Nephron progenitor cell (in vitro differentiated cells): ENCODE measurements at regions not wholly inside any gene's neighbourhood (a gene's known extent, or its start where the extent isn't known, plus 50 kb on each side); places are given as distances from the start of the nearest gene placed in this dataset.

Experiments
- DNase-seq: peaks from one replicate; pipeline ENCODE4 v3.0.0; 2021
- H3K27ac Mint-ChIP-seq: 2 replicates; pipeline ENCODE4 v1.8.0; 2021; ENCODE audit warnings: mild to moderate bottlenecking, moderate library complexity, mixed read lengths
- H3K27me3 Mint-ChIP-seq: 2 replicates; pipeline ENCODE4 v1.8.0; 2021; ENCODE audit warnings: mild to moderate bottlenecking, low read depth, mixed read lengths; ENCODE audit not compliant: poor library complexity
- H3K36me3 Mint-ChIP-seq: 2 replicates; pipeline ENCODE4 v1.8.0; 2021; ENCODE audit warnings: low read depth, mixed read lengths
- H3K4me1 Mint-ChIP-seq: 2 replicates; pipeline ENCODE4 v1.8.0; 2021; ENCODE audit warnings: mixed read lengths
- H3K4me3 Mint-ChIP-seq: 2 replicates; pipeline ENCODE4 v1.8.0; 2021; ENCODE audit warnings: mild to moderate bottlenecking, moderate library complexity, mixed read lengths
- H3K9me3 Mint-ChIP-seq: 2 replicates; pipeline ENCODE4 v1.8.0; 2021; ENCODE audit warnings: mild to moderate bottlenecking, moderate library complexity, mixed read lengths
- TF ChIP-seq, protein P1 (sequence below): fragments of 200-600 bp; sonication (generic); IDR thresholded peaks from 2 replicates; pipeline ENCODE4 v1.5.0; 2021; ENCODE audit warnings: antibody characterized with exemption

DNA sequence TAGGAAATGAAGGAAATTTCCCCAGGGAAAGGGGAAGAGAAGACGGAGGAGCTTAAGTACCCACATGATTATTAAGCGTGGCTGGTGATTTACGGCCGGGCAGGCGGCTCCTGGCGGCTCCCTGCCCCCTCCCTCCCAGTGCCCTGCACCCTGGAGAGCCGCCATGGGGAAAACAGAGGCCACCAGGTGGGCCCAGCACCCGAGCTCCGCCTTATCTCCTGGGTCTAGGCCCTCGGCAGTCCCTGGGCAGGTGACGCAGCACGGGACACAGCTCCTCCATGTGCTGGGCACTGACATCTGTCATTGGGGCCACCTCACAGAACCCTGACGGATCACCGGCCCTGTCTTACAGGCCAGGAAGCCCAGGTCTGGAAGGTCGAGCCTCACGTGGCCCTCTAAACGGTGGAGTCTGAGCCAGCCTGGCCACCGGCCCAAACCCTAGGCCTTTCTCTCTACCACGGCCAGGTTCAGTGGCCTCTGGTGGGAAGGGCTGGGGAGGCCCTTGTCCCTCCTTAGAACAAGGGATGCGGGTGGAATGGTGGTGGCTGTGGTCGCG is 60.2 kb upstream of the PPARA start:
- Mint-ChIP-seq H3K36me3 (no peaks in the 10 kb centered on the region), H3K27ac (no peak overlapping the region), H3K9me3 (no peaks in the 10 kb centered on the region), H3K27me3 (no peaks in the 10 kb centered on the region), H3K4me3 (no peak overlapping the region), H3K4me1 (peaks cover 29% of the 10 kb centered on the region)
- DNase-seq: peak; percentile 44
- TF ChIP-seq, protein P1, sequence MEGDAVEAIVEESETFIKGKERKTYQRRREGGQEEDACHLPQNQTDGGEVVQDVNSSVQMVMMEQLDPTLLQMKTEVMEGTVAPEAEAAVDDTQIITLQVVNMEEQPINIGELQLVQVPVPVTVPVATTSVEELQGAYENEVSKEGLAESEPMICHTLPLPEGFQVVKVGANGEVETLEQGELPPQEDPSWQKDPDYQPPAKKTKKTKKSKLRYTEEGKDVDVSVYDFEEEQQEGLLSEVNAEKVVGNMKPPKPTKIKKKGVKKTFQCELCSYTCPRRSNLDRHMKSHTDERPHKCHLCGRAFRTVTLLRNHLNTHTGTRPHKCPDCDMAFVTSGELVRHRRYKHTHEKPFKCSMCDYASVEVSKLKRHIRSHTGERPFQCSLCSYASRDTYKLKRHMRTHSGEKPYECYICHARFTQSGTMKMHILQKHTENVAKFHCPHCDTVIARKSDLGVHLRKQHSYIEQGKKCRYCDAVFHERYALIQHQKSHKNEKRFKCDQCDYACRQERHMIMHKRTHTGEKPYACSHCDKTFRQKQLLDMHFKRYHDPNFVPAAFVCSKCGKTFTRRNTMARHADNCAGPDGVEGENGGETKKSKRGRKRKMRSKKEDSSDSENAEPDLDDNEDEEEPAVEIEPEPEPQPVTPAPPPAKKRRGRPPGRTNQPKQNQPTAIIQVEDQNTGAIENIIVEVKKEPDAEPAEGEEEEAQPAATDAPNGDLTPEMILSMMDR: no peak

DNA sequence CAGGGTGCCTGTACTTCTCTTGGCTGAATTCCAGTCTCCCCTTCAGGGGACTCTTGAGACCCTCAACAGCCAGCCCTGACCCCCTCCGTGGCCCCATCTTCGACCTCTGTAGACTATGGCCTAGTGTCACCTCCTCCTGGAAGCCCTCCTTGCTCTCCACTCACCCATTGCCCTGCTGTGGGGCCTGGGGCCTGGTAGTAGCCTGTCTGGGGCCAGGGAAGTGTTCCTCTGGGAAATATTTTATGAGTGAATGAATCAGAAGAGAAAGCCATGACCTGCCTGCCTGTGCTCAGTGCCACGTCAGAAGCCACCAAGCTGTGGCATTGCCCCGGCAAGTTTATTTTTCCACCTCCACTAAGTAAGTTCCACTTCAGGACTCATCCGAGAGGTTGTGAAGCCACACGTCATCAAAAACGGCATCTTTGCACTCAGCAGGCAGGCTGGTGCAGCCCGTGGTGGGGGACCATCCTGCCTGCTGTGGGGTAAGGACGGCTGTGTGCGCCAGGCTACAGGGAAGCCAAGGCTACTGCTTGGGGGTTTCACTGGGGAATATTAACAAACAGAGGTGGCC is 59.6 kb upstream of the PPARA start:
- Mint-ChIP-seq H3K9me3 (no peaks in the 10 kb centered on the region), H3K36me3 (no peaks in the 10 kb centered on the region), H3K27me3 (no peaks in the 10 kb centered on the region), H3K4me1 (peaks cover 29% of the 10 kb centered on the region), H3K4me3 (no peak overlapping the region), H3K27ac (no peak overlapping the region)
- TF ChIP-seq, protein P1: no peak
- no peak for DNase-seq

DNA sequence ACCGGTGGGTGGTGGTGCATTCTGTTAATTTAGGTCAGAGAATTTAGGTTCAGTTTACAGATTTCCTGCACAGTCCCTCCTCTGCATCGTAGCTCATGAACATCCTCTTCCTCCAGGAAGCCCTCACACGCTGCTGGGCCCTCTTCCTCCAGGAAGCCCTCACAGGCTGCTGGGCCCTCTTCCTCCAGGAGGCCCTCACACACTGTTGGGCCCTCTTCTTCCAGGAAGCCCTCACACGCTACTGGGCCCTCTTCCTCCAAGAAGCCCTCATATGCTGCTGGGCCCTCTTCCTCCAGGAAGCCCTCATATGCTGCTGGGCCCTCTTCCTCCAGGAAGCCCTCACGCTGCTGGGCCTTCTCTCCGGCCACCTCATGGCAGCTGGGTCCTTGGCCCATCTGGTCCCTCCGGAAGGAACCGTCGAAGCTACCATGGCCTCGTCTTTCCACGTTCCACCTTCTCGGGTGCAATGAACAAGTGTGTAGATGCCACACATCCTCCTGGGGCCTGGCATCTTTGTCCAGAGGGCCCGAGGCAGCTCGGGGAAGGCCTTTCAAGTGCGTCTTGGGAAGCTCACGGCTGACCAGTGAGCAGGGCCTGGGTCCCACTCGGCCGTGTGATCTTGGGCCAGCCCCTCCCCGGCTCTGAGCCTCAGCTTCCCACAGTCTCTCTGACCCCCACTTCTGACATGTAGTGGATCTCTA is 58.9 kb upstream of the PPARA start:
- peaks cover 29% of the 10 kb centered on the region for H3K4me1 Mint-ChIP-seq
- TF ChIP-seq, protein P1: no peak
- H3K4me3 Mint-ChIP-seq: no peak overlapping the region
- no peak for DNase-seq
- peak overlapping the region; percentile 66 for H3K27ac Mint-ChIP-seq
- H3K36me3 Mint-ChIP-seq: no peaks in the 10 kb centered on the region
- no peaks in the 10 kb centered on the region for H3K9me3 Mint-ChIP-seq
- no peaks in the 10 kb centered on the region for H3K27me3 Mint-ChIP-seq

DNA sequence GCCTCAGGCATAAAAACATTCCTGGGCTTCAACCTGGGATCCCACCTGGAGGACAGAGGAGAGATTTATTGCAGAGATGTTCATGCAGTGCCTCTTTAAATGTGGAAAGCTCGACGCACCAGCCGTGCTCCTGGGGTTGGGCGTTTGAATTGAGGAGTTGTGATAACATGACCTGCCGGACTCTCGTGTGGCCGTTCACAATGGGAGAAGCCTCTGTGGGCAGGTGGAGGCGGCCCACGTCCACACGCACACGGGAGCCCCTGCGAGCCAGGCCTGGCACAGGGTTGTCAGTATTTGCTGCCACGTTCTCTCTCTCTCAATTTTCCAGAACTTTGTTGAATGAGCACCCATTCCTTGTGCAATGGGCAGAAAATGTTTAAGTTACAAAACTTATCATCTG is 58.3 kb upstream of the PPARA start:
- Mint-ChIP-seq H3K27ac (peak overlapping the region; percentile 66), H3K27me3 (no peaks in the 10 kb centered on the region), H3K4me3 (no peak overlapping the region), H3K4me1 (peaks cover 29% of the 10 kb centered on the region), H3K36me3 (no peaks in the 10 kb centered on the region), H3K9me3 (no peaks in the 10 kb centered on the region)
- no peak for DNase-seq
- TF ChIP-seq, protein P1: no peak

DNA sequence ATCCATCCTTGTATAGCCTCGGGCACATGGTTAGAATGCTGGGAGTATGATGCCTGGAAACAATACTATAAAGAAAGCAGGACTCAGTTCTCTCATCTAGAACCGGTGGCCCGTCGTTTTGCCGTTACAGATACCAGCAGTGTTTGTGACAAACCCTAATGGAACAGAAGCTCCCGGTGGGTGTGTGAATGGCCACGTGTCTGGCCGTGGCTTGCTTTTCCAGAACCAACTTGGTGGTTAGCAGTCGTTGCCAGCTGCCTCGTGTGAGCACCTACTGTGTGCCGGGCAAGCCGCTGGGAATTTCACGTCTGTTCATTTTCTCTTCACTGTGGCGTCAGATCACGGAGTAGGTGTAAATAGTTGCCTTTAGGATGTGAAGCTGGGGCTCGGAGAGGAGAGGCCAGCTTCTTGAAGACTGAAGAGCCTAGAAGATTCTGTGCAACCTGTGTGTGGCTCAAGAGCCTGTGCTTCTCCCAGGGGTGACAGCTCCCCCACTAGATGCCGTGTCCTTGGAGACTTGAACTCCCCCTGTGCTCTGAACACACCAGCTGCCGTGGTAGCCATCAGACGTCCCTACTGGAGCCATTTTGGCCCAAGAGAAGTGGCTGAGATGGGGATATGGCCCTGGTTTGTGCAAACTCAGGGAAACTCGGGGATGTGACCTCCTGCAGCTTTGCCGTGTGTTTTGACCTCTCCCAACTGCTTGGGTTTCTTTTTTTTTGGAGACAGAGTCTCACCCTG is 57.5 kb upstream of the PPARA start:
- H3K36me3 Mint-ChIP-seq: no peaks in the 10 kb centered on the region
- TF ChIP-seq, protein P1: no peak
- no peak overlapping the region for H3K27ac Mint-ChIP-seq
- H3K4me3 Mint-ChIP-seq: no peak overlapping the region
- no peaks in the 10 kb centered on the region for H3K9me3 Mint-ChIP-seq
- H3K4me1 Mint-ChIP-seq: peaks cover 29% of the 10 kb centered on the region
- no peak for DNase-seq
- no peaks in the 10 kb centered on the region for H3K27me3 Mint-ChIP-seq
